GM12864 (cell line): ENCODE measurements at regions not wholly inside any gene's neighbourhood (a gene's known extent, or its start where the extent isn't known, plus 50 kb on each side); places are given as distances from the start of the nearest gene placed in this dataset.

Experiments used
- DNase-seq: peaks from one replicate; pipeline ENCODE4 v3.0.0-alpha.2; 2011; ENCODE audit warnings: low read depth
- H3K4me3 ChIP-seq: 2 replicates; pipeline ENCODE4 v1.5.1; 2011; ENCODE audit warnings: mild to moderate bottlenecking, low read depth, low read length, control low read depth
- TF ChIP-seq, protein P1 (sequence below): IDR thresholded peaks from 2 replicates; pipeline ENCODE4 v1.5.1; 2011; ENCODE audit warnings: low read depth, mild to moderate bottlenecking, moderate library complexity, low read length, control low read depth, inconsistent platforms; ENCODE audit errors: missing control alignments

DNA sequence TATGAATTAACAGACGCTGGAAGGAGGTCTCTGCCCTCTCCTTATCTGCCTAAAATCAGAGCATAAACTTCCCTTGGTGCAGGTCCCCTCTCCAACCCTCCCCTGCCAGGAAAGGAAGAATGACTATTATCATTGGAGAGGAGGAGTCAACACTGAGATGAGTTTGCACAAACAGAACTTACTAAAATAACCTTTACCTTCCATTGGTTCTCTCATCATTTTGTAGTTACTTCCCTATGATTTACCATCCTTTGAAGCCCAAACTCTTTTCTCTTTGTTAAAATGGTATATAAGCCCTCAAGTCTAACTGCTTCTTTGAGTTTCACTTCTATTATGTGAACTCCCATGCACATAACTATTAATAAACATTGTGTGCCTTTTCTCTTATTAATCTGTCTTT, 64.2 kb upstream of the EEA1 start:
- TF ChIP-seq, protein P1, sequence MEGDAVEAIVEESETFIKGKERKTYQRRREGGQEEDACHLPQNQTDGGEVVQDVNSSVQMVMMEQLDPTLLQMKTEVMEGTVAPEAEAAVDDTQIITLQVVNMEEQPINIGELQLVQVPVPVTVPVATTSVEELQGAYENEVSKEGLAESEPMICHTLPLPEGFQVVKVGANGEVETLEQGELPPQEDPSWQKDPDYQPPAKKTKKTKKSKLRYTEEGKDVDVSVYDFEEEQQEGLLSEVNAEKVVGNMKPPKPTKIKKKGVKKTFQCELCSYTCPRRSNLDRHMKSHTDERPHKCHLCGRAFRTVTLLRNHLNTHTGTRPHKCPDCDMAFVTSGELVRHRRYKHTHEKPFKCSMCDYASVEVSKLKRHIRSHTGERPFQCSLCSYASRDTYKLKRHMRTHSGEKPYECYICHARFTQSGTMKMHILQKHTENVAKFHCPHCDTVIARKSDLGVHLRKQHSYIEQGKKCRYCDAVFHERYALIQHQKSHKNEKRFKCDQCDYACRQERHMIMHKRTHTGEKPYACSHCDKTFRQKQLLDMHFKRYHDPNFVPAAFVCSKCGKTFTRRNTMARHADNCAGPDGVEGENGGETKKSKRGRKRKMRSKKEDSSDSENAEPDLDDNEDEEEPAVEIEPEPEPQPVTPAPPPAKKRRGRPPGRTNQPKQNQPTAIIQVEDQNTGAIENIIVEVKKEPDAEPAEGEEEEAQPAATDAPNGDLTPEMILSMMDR, result no peak
- H3K4me3 ChIP-seq, result peak overlapping the region; percentile 55; the same call in 1 of the 2 replicates
- DNase-seq, result no peak

- peak overlapping the region; percentile 55 for H3K4me3 ChIP-seq
- TF ChIP-seq, protein P1, result no peak
- DNase-seq, result peak; percentile 90
Observed at GRCh38 chr12:92995258-92995903, 66.3 kb upstream of the EEA1 start.

DNA sequence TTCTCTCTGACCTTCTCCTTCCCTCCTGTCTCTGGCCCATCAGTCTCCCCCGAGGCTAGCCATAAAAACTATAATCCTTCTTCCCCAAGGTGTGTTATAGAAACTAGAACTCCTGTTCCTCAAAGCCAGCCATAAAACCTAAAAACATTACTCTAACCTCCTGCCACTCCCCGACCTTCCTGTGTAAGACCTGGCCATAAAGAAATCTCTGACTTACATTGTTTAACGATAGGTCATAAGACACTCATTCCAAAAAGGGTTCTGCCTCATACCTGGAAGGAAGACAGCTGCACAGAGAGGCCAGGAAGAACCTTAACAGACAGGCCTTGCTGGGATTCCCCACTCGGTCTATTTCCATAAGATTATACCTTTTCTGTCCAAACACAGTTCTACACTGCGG, 70.9 kb upstream of the EEA1 start:
- H3K4me3 ChIP-seq, result no peak overlapping the region
- DNase-seq, result no peak
- TF ChIP-seq, protein P1, result no peak

DNA sequence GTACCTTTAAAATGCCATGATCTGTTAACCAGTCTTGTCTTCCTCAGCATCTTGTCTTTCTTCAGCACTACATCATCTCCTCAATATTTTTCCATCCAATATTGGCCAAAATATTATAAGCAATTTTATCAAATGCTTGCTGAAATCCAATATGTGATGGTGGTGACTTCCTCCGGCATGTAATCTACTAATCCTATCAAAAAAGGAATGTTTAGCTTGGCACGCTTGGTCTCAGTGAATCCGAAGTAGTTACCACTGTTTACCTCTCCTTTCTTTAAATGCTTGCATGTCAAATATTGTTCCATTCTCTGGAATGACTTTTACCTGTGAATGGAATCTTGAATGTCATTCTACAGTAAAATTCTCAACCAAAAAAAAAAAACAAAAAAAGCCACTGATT, 72.3 kb upstream of the EEA1 start:
- TF ChIP-seq, protein P1, result no peak

DNA sequence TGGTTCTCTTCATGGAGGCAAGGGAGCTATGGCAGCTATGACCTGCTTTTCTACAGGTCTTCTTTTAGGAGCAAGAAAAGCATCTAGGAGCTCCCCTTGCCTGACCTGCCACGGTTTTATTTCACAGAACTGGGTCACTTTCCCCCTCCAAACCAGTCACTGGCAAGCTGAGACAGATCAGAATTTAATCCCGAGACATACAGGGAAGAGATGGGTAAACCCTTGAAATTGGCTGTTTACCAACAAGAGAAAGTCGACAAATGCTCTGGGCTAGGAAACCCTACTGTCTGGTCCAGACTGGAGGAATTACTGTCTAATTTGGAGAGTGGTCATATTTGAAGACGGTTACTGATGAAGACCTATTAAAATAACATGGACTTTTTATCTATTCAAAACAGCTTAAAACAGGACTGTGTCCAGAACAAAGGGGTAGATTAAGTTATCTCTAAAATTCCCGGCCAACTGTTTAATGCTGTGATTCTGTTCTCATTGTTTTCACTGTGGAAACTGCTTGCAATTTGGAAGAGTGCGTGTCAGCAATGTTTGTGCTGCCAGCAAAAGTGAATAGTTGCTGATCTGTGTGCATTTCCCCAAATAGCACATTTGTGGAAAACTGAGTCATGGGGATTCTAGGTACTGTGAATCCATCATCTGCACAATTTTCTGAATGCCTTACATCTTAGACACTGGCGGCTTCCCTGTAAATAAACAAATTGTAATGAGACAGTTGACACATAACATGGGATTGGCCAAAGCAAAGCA, 73.4 kb upstream of the EEA1 start:
- no peak overlapping the region for H3K4me3 ChIP-seq
- no peak for DNase-seq
- TF ChIP-seq, protein P1, result no peak

More for the DNA sequence above, 72.3 kb upstream of the EEA1 start:
- H3K4me3 ChIP-seq, result no peak overlapping the region
- no peak for DNase-seq

GRCh38 chr12:93003531-93004239, 74.6 kb upstream of the EEA1 start:
- no peak overlapping the region for H3K4me3 ChIP-seq
- DNase-seq, result no peak
- TF ChIP-seq, protein P1, result no peak
